ENCODE measurements at regions not wholly inside any gene's neighbourhood (a gene's known extent, or its start where the extent isn't known, plus 50 kb on each side); places are given as distances from the start of the nearest gene placed in this dataset.

GRCh38 chr18:56200381-56200911 lies 437.9 kb downstream of the TXNL1 start:
- H3K79me2 ChIP-seq (ENCODE audit: insufficient read depth, low read length): no peaks in the 10 kb centered on the region
- no peak overlapping the region for H3K9ac ChIP-seq (ENCODE audit: low read depth, low read length)
- no peaks in the 10 kb centered on the region for H3K36me3 ChIP-seq (ENCODE audit: insufficient read depth, low read length)
- H4K20me1 ChIP-seq (ENCODE audit: insufficient read depth, low read length): no peaks in the 10 kb centered on the region
- no peak overlapping the region for H2AFZ ChIP-seq (ENCODE audit: low read depth, low read length)
- no peak overlapping the region for H3K27ac ChIP-seq (ENCODE audit: low read length)
- DNase-seq (no peak), ATAC-seq (ENCODE audit: insufficient read depth, low read depth) (no peak)
- H3K4me1 ChIP-seq (ENCODE audit: insufficient read depth, low read length): no peaks in the 10 kb centered on the region
- H3K4me2 ChIP-seq (ENCODE audit: insufficient read depth, low read length): no peak overlapping the region
- H3K4me3 ChIP-seq (ENCODE audit: low read depth in 1 of 2, low read length in 2 of 2): no peak overlapping the region
- TF ChIP-seq CTCF (IDR thresholded peaks at IDR 0.05; ENCODE audit: borderline replicate concordance, extremely low read depth, low read length, poor library complexity, severe bottlenecking) (no peak), EZH2 (IDR thresholded peaks at IDR 0.05; ENCODE audit: borderline replicate concordance, low read depth, low read length, severe bottlenecking) (no peak)
- no peaks in the 10 kb centered on the region for H3K9me3 ChIP-seq (ENCODE audit: insufficient read depth, low read length, severe bottlenecking)
- no peaks in the 10 kb centered on the region for H3K27me3 ChIP-seq (ENCODE audit: insufficient read depth, low read length, poor library complexity)

GRCh38 chr18:56199580-56200330 lies 438.6 kb downstream of the TXNL1 start:
- no peak overlapping the region for H2AFZ ChIP-seq (ENCODE audit: low read depth, low read length)
- H3K27me3 ChIP-seq (ENCODE audit: insufficient read depth, low read length, poor library complexity): no peaks in the 10 kb centered on the region
- DNase-seq (no peak), ATAC-seq (ENCODE audit: insufficient read depth, low read depth) (no peak)
- H4K20me1 ChIP-seq (ENCODE audit: insufficient read depth, low read length): no peaks in the 10 kb centered on the region
- no peaks in the 10 kb centered on the region for H3K36me3 ChIP-seq (ENCODE audit: insufficient read depth, low read length)
- H3K4me2 ChIP-seq (ENCODE audit: insufficient read depth, low read length): no peak overlapping the region
- H3K79me2 ChIP-seq (ENCODE audit: insufficient read depth, low read length): no peaks in the 10 kb centered on the region
- no peaks in the 10 kb centered on the region for H3K4me1 ChIP-seq (ENCODE audit: insufficient read depth, low read length)
- TF ChIP-seq EZH2 (IDR thresholded peaks at IDR 0.05; ENCODE audit: borderline replicate concordance, low read depth, low read length, severe bottlenecking) (no peak), CTCF (IDR thresholded peaks at IDR 0.05; ENCODE audit: borderline replicate concordance, extremely low read depth, low read length, poor library complexity, severe bottlenecking) (no peak)
- no peak overlapping the region for H3K4me3 ChIP-seq (ENCODE audit: low read depth in 1 of 2, low read length in 2 of 2)
- no peak overlapping the region for H3K9ac ChIP-seq (ENCODE audit: low read depth, low read length)
- H3K27ac ChIP-seq (ENCODE audit: low read length): no peak overlapping the region
- H3K9me3 ChIP-seq (ENCODE audit: insufficient read depth, low read length, severe bottlenecking): no peaks in the 10 kb centered on the region

GRCh38 chr18:56197241-56197859 lies 441.0 kb downstream of the TXNL1 start:
- no peak for ATAC-seq (ENCODE audit: insufficient read depth, low read depth)
- no peak overlapping the region for H3K9ac ChIP-seq (ENCODE audit: low read depth, low read length)
- no peak for DNase-seq
- H3K9me3 ChIP-seq (ENCODE audit: insufficient read depth, low read length, severe bottlenecking): no peaks in the 10 kb centered on the region
- no peaks in the 10 kb centered on the region for H4K20me1 ChIP-seq (ENCODE audit: insufficient read depth, low read length)
- H3K27ac ChIP-seq (ENCODE audit: low read length): no peak overlapping the region
- H3K4me2 ChIP-seq (ENCODE audit: insufficient read depth, low read length): no peak overlapping the region
- no peaks in the 10 kb centered on the region for H3K27me3 ChIP-seq (ENCODE audit: insufficient read depth, low read length, poor library complexity)
- H3K4me3 ChIP-seq (ENCODE audit: low read depth in 1 of 2, low read length in 2 of 2): no peak overlapping the region
- H2AFZ ChIP-seq (ENCODE audit: low read depth, low read length): no peak overlapping the region
- H3K79me2 ChIP-seq (ENCODE audit: insufficient read depth, low read length): no peaks in the 10 kb centered on the region
- H3K36me3 ChIP-seq (ENCODE audit: insufficient read depth, low read length): no peaks in the 10 kb centered on the region
- H3K4me1 ChIP-seq (ENCODE audit: insufficient read depth, low read length): no peaks in the 10 kb centered on the region
- TF ChIP-seq CTCF (IDR thresholded peaks at IDR 0.05; ENCODE audit: borderline replicate concordance, extremely low read depth, low read length, poor library complexity, severe bottlenecking): no peak
- no peak for TF ChIP-seq EZH2 (IDR thresholded peaks at IDR 0.05; ENCODE audit: borderline replicate concordance, low read depth, low read length, severe bottlenecking)
